ENCODE measurements at regions not wholly inside any gene's neighbourhood (a gene's known extent, or its start where the extent isn't known, plus 50 kb on each side); places are given as distances from the start of the nearest gene placed in this dataset.

- TF ChIP-seq, protein P1, sequence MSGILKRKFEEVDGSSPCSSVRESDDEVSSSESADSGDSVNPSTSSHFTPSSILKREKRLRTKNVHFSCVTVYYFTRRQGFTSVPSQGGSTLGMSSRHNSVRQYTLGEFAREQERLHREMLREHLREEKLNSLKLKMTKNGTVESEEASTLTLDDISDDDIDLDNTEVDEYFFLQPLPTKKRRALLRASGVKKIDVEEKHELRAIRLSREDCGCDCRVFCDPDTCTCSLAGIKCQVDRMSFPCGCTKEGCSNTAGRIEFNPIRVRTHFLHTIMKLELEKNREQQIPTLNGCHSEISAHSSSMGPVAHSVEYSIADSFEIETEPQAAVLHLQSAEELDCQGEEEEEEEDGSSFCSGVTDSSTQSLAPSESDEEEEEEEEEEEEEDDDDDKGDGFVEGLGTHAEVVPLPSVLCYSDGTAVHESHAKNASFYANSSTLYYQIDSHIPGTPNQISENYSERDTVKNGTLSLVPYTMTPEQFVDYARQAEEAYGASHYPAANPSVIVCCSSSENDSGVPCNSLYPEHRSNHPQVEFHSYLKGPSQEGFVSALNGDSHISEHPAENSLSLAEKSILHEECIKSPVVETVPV (CRISPR knock-in tag; IDR thresholded peaks at IDR 0.05) = no peak
- TF ChIP-seq CREB5 (CRISPR knock-in tag; IDR thresholded peaks at IDR 0.05; ENCODE audit: low read depth) (no peak), RARB (CRISPR knock-in tag; IDR thresholded peaks at IDR 0.05) (no peak), ARNTL (CRISPR knock-in tag; IDR thresholded peaks at IDR 0.05; ENCODE audit: borderline replicate concordance, low read depth) (no peak), ZFP3 (CRISPR knock-in tag; IDR thresholded peaks at IDR 0.05) (no peak), TOX (CRISPR knock-in tag; IDR thresholded peaks at IDR 0.05; ENCODE audit: borderline replicate concordance) (no peak), ZFP30 (CRISPR knock-in tag; IDR thresholded peaks at IDR 0.05) (no peak), GLIS3 (CRISPR knock-in tag; IDR thresholded peaks at IDR 0.05) (no peak), BACH2 (CRISPR knock-in tag; IDR thresholded peaks at IDR 0.05; ENCODE audit: borderline replicate concordance) (no peak), CSDC2 (CRISPR knock-in tag; IDR thresholded peaks at IDR 0.05) (no peak)
Measured at GRCh38 chr2:134158295-134158694, 95.6 kb upstream of the MGAT5 start.

Data from SK-N-SH treated with all-trans-retinoic acid at 6 μM for 48 hours (cell line).